IPS DF 4.7 (cell line): ENCODE measurements at regions not wholly inside any gene's neighbourhood (a gene's known extent, or its start where the extent isn't known, plus 50 kb on each side); places are given as distances from the start of the nearest gene placed in this dataset.

Source experiments
- DNase-seq: peaks from one replicate; pipeline ENCODE4 v3.0.0-alpha.2; 2013; ENCODE audit warnings: low spot score; ENCODE audit errors: extremely low read depth

DNA sequence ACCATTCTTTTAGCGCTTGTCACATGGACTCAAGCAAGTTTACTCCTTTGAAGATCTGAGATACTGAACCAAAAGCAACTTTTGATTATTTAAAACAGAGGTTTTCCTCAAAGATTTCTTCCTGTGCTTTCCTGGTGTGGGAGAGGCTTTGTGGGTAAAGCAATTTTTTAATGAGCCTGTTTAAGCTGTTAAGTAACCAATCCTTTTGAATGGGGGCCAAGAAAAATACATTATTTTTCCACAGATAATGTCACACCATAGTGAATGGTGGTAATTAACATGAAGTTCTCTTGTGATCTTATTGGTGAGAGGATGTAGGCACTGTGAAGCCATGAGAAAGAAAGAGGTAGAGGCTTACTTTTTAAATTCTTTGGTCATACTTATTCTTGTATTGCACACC, 55.8 kb upstream of the OBI1 start:
- no peak for DNase-seq

GRCh38 chr13:78712831-78713230, 53.9 kb upstream of the OBI1 start:
- no peak for DNase-seq

- DNase-seq = no peak
These were observed 50.1 kb upstream of the OBI1 start for GRCh38 chr13:78709028-78709427.
